ENCODE measurements at regions not wholly inside any gene's neighbourhood (a gene's known extent, or its start where the extent isn't known, plus 50 kb on each side); places are given as distances from the start of the nearest gene placed in this dataset.

DNA sequence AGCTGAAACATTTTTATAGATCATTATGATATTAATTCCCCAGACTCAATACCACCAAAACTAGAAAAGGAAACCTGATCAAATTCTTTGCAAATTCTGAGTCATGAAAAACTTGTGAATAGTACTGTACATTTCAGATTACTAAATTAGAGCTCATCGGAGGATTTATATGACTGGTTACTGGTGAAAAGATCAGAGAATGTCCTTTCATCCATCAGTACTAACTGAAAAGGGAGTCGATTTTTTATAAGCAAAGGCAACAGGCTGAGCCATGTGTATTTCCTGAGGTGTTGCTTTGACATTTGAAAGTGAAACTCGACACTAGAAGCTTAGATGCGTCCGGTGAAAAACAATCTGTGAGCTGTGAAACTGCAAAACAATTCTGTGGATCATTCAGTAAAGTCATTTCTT lies 155.7 kb downstream of the TNFSF18 start:
- TF ChIP-seq ARNT (IDR thresholded peaks at IDR 0.05) (no peak), BHLHE40 (IDR thresholded peaks at IDR 0.05; ENCODE audit: borderline replicate concordance) (no peak)

All from HEK293T (cell line).